ENCODE measurements at regions not wholly inside any gene's neighbourhood (a gene's known extent, or its start where the extent isn't known, plus 50 kb on each side); places are given as distances from the start of the nearest gene placed in this dataset.

DNA sequence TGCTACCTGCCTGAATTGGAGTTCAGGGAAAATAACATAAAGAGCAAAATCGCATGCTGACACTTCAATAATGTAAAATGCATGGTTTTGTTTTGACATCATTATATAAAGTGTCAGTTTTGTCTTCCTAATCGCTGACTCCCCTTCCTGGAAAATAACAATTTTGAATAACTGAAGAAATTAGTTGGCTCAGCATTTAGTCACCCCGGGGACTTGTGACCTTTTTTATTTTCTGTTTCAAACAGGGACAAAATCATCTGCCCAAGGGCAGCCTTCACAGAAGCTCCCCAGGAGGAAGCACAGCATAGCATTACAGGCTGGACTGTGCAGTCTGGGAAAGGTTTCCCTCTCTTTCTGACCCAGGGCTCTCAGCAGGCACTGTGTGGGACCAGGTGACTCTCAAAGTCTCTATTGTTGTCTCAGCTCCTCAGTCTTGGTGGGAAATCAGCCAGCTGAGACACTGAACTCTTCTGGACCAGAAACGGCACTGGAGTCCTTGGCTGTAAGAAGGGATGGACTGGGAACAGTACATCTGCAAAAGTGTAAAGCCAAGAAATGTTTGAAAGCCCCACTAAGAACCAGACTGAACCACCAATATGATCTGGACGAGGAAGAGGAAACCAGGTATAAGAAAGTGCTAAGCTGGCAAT is 671.3 kb upstream of the KLF4 start:
- TF ChIP-seq YY1 (IDR thresholded peaks at IDR 0.05; ENCODE audit: insufficient read depth, insufficient read length) = no peak
- TF ChIP-seq SUZ12 (IDR thresholded peaks at IDR 0.05; ENCODE audit: extremely low read depth, insufficient read depth, insufficient read length) = no peak
- no peak for TF ChIP-seq ZNF274 (IDR thresholded peaks at IDR 0.05; ENCODE audit: low read depth, low read length)

Measured in NT2/D1 (cell line).